Suprapubic skin (tissue), 3 donors: ENCODE measurements at regions not wholly inside any gene's neighbourhood (a gene's known extent, or its start where the extent isn't known, plus 50 kb on each side); places are given as distances from the start of the nearest gene placed in this dataset.

Source experiments
- EP300 ChIP-seq: sonication (generic); formaldehyde crosslinking; IDR thresholded peaks from one replicate; pipeline ENCODE4 v1.6.1; 2017; ENCODE audit warnings: antibody characterized with exemption
- POLR2A ChIP-seq, 2 donors: fragments of 450-650 bp; IDR thresholded peaks; one replicate each; pipeline ENCODE4 v1.6.1; 2017; ENCODE audit warnings: antibody characterized with exemption in 2 of 2, mild to moderate bottlenecking in 2 of 2, moderate library complexity in 2 of 2
- TF ChIP-seq, protein P1 (sequence below), 2 donors: fragments of 200-600 bp in 1 of 2; fragments of 450-650 bp in 1 of 2; sonication (generic) in 1 of 2; IDR thresholded peaks; one replicate each; pipeline ENCODE4 v1.5.1; 2016 to 2019; ENCODE audit warnings: antibody characterized with exemption in 2 of 2, mild to moderate bottlenecking in 1 of 2, moderate library complexity in 1 of 2

DNA sequence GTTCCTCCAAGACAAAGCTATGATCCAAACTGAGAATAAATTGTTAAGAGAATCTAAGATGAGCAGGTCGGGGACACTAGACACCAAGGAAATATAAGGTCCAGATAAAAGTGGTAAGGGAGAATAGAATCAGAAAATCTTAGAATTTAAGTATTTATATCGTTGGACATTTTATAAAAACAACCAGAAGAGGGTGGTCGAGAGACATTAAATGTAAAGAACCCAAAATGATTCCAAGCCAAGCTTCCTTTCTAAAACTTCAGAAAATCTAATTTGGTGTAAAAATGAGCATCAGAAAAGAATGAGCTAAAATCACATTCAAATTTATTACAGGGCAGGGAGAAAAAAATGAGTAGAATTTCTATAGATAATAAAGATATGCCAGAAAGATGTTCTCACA is 97.8 kb upstream of the OGFRL1 start:
- TF ChIP-seq POLR2A (IDR thresholded peaks at IDR 0.05) (no peak), EP300 (no peak)
- TF ChIP-seq, protein P1, sequence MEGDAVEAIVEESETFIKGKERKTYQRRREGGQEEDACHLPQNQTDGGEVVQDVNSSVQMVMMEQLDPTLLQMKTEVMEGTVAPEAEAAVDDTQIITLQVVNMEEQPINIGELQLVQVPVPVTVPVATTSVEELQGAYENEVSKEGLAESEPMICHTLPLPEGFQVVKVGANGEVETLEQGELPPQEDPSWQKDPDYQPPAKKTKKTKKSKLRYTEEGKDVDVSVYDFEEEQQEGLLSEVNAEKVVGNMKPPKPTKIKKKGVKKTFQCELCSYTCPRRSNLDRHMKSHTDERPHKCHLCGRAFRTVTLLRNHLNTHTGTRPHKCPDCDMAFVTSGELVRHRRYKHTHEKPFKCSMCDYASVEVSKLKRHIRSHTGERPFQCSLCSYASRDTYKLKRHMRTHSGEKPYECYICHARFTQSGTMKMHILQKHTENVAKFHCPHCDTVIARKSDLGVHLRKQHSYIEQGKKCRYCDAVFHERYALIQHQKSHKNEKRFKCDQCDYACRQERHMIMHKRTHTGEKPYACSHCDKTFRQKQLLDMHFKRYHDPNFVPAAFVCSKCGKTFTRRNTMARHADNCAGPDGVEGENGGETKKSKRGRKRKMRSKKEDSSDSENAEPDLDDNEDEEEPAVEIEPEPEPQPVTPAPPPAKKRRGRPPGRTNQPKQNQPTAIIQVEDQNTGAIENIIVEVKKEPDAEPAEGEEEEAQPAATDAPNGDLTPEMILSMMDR (IDR thresholded peaks at IDR 0.05), result peak in 1 of 2 donors; percentile 1
